IMR-90 (cell line): ENCODE measurements at regions not wholly inside any gene's neighbourhood (a gene's known extent, or its start where the extent isn't known, plus 50 kb on each side); places are given as distances from the start of the nearest gene placed in this dataset.

ENCODE experiments used
- ATAC-seq: fragments of 200-7000 bp; cut with Tn5 transposase; 2 replicates; pipeline ENCODE4 v1.9.1; 2020; ENCODE audit warnings: low read depth, mild to moderate bottlenecking, moderate library complexity
- BruUV-seq: library from RNA; stranded (reverse); fragments of 400-500 nt; replicated peaks from 2 replicates; lab custom pipeline; 2021; lab: Mats Ljungman, UMichigan
- CTCF ChIA-PET: fragments of 300-600 bp; formaldehyde crosslinking; extraction: SDS; loops from one replicate; lab custom pipeline; 2021; ENCODE audit warnings: antibody characterized with exemption; lab: Yijun Ruan, JAX
- POLR2A ChIA-PET: fragments of 300-600 bp; sonication (Branson Sonifier 250); formaldehyde crosslinking; loops from one replicate; lab custom pipeline; 2022; ENCODE audit warnings: antibody characterized with exemption; ENCODE audit not compliant: unreplicated experiment; lab: Charles Lee
- DNase-seq: peaks from one replicate; pipeline ENCODE4 v3.0.0; 2013
- H2AFZ ChIP-seq: replicated peaks from 2 replicates; pipeline ENCODE3; 2013; ENCODE audit warnings: low read length, mild to moderate bottlenecking; ENCODE audit not compliant: poor library complexity
- H2AK5ac ChIP-seq: 2 replicates; pipeline ENCODE4 v1.6.1; 2013; ENCODE audit warnings: low read depth, low read length, inconsistent platforms
- H2AK9ac ChIP-seq: replicated peaks from 2 replicates; pipeline ENCODE3; 2013; ENCODE audit warnings: mild to moderate bottlenecking, low read depth, low read length, moderate library complexity; ENCODE audit not compliant: poor library complexity
- H2BK120ac ChIP-seq: 2 replicates; pipeline ENCODE4 v1.6.1; 2013; ENCODE audit warnings: low read depth, low read length, inconsistent platforms
- H2BK15ac ChIP-seq: 3 replicates; pipeline ENCODE4 v1.6.1; 2013; ENCODE audit warnings: low read depth, low read length, inconsistent platforms
- H2BK20ac ChIP-seq: 2 replicates; pipeline ENCODE4 v1.6.1; 2013; ENCODE audit warnings: low read depth, mild to moderate bottlenecking, inconsistent platforms, low read length, moderate library complexity
- H2BK5ac ChIP-seq: 2 replicates; pipeline ENCODE4 v1.6.1; 2013; ENCODE audit warnings: mild to moderate bottlenecking, low read depth, low read length, inconsistent platforms; ENCODE audit not compliant: poor library complexity, severe bottlenecking
- H3K14ac ChIP-seq: replicated peaks from 2 replicates; pipeline ENCODE4 v1.6.1; 2013; ENCODE audit warnings: low read depth, low read length, inconsistent platforms
- H3K18ac ChIP-seq: 2 replicates; pipeline ENCODE4 v1.6.1; 2013; ENCODE audit warnings: low read depth, low read length, control low read depth
- H3K23ac ChIP-seq: 2 replicates; pipeline ENCODE4 v1.6.1; 2013; ENCODE audit warnings: low read depth, low read length, inconsistent platforms
- H3K27ac ChIP-seq: 2 replicates; pipeline ENCODE4 v1.5.1; 2013; ENCODE audit warnings: mild to moderate bottlenecking, control low read depth, low read length; ENCODE audit not compliant: insufficient read depth
- H3K27me3 ChIP-seq: 2 replicates; pipeline ENCODE4 v1.6.1; 2013; ENCODE audit warnings: low read length; ENCODE audit not compliant: control insufficient read depth, insufficient read depth
- H3K36me3 ChIP-seq: 2 replicates; pipeline ENCODE4 v1.6.1; 2013; ENCODE audit warnings: low read length, mixed read lengths; ENCODE audit not compliant: control insufficient read depth, insufficient read depth
- H3K4ac ChIP-seq: 2 replicates; pipeline ENCODE4 v1.6.1; 2013; ENCODE audit warnings: low read depth, low read length, inconsistent platforms
- H3K4me1 ChIP-seq: 2 replicates; pipeline ENCODE4 v1.6.1; 2013; ENCODE audit warnings: low read length, mixed read lengths; ENCODE audit not compliant: control insufficient read depth, insufficient read depth
- H3K4me2 ChIP-seq: 2 replicates; pipeline ENCODE4 v1.6.1; 2013; ENCODE audit warnings: low read depth, mild to moderate bottlenecking, control low read depth, low read length, moderate library complexity
- H3K4me3 ChIP-seq: 2 replicates; pipeline ENCODE4 v1.5.1; 2013; ENCODE audit warnings: low read depth, mild to moderate bottlenecking, control low read depth, low read length, moderate library complexity; ENCODE audit not compliant: insufficient read depth
- H3K56ac ChIP-seq: 2 replicates; pipeline ENCODE4 v1.6.1; 2013; ENCODE audit warnings: low read length, inconsistent platforms; ENCODE audit not compliant: insufficient read depth; ENCODE audit errors: extremely low read depth
- H3K79me1 ChIP-seq, 2 experiments: 2 replicates each; pipeline ENCODE4 v1.6.1; 2013; ENCODE audit warnings: low read length in 2 of 2, inconsistent platforms in 1 of 2, low read depth in 1 of 2
- H3K9ac ChIP-seq: 2 replicates; pipeline ENCODE4 v1.6.1; 2013; ENCODE audit warnings: low read depth, low read length, control low read depth
- H3K9me1 ChIP-seq: 2 replicates; pipeline ENCODE4 v1.6.1; 2013; ENCODE audit warnings: low read length, inconsistent platforms; ENCODE audit not compliant: insufficient read depth
- H3K9me3 ChIP-seq: 2 replicates; pipeline ENCODE4 v1.6.1; 2013; ENCODE audit warnings: low read length; ENCODE audit not compliant: control insufficient read depth, insufficient read depth
- H4K20me1 ChIP-seq: 2 replicates; pipeline ENCODE4 v1.6.1; 2013; ENCODE audit warnings: low read length, inconsistent platforms; ENCODE audit not compliant: insufficient read depth
- H4K5ac ChIP-seq: 2 replicates; pipeline ENCODE4 v1.6.1; 2013; ENCODE audit warnings: mild to moderate bottlenecking, low read depth, low read length, control low read depth
- H4K8ac ChIP-seq, 2 experiments: 2 replicates each; pipeline ENCODE4 v1.6.1; 2013; ENCODE audit warnings: low read depth in 2 of 2, low read length in 2 of 2, control low read depth in 1 of 2, inconsistent platforms in 1 of 2
- H4K91ac ChIP-seq: 2 replicates; pipeline ENCODE4 v1.6.1; 2013; ENCODE audit warnings: low read depth, low read length, inconsistent platforms; ENCODE audit not compliant: insufficient read depth
- BHLHE40 ChIP-seq: fragments of 150-350 bp; IDR thresholded peaks from 2 replicates; pipeline ENCODE4 v1.6.1; 2016; ENCODE audit warnings: mild to moderate bottlenecking, low read depth, low read length
- CEBPB ChIP-seq: IDR thresholded peaks from 2 replicates; pipeline ENCODE4 v1.6.1; 2012; ENCODE audit warnings: low read depth, low read length, improper control_type of control experiment
- FOS ChIP-seq: fragments of 150-350 bp; IDR thresholded peaks from 2 replicates; pipeline ENCODE4 v1.6.1; 2016; ENCODE audit warnings: low read depth, low read length
- MAFK ChIP-seq: IDR thresholded peaks from 2 replicates; pipeline ENCODE4 v1.6.1; 2012; ENCODE audit warnings: low read depth, low read length, improper control_type of control experiment
- USF2 ChIP-seq: fragments of 150-350 bp; IDR thresholded peaks from 2 replicates; pipeline ENCODE4 v1.6.1; 2017; ENCODE audit warnings: mild to moderate bottlenecking, antibody characterized with exemption, low read length, low read depth
- WGBS, 2 experiments: methylation state at CpG; one replicate each; pipeline versions ENCODE4 v1.1.5 to v1.1.7; 2013; ENCODE audit warnings: missing lambda C conversion rate in 2 of 2; ENCODE audit not compliant: insufficient read length in 1 of 2; ENCODE audit errors: extremely low coverage in 2 of 2; 5-methylcytosine and 5-hydroxymethylcytosine counted together
- dilution Hi-C: fragments of 300-500 bp; cut with HindIII; formaldehyde crosslinking; loops from one replicate; pipeline ENCODE4 v1.14.3; 2018; ENCODE audit warnings: low sequenced_read_pairs; ENCODE audit not compliant: unreplicated experiment
- in situ Hi-C: fragments of 300-500 bp; cut with MboI; formaldehyde crosslinking; loops from 3 replicates; pipeline ENCODE4 v1.14.3; 2019; ENCODE audit warnings: low sequenced_read_pairs, inconsistent platforms, mixed read lengths
- intact Hi-C: fragments of 100-400 bp; cut with micrococcal nuclease; formaldehyde crosslinking; loops from 2 replicates; pipeline ENCODE4 v1.10.0; 2022

DNA sequence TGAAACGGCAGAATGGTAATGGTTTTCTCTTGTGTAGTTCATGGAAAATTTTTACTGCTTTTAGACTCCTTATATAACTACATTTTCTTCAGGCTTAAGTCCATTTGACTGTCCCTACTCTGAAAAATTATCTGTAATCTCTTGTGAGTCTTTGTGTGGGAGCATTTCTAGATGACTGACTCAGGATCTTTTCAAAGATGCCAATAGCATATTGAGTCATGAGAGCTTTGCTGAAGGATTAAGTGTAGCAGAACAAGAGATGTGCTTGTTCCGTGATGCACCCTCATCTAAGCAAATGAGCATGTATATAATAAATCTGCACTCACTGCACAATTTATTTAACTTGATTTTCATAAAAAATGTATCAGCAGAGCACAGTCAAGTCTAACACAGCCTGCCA lies 298.7 kb upstream of the CDH6 start:
- H3K14ac ChIP-seq: no peak overlapping the region
- no peak overlapping the region for H3K23ac ChIP-seq
- no peaks in the 10 kb centered on the region for H3K79me1 ChIP-seq
- H3K4ac ChIP-seq: no peak overlapping the region
- no peaks in the 10 kb centered on the region for H4K20me1 ChIP-seq
- H3K9me3 ChIP-seq: no peaks in the 10 kb centered on the region
- H3K9me1 ChIP-seq: no peaks in the 10 kb centered on the region
- H3K36me3 ChIP-seq: no peaks in the 10 kb centered on the region
- ChIA-PET POLR2A (no interaction called here), CTCF (no interaction called here)
- H2BK120ac ChIP-seq: no peak overlapping the region
- no peak overlapping the region for H2BK5ac ChIP-seq
- H3K18ac ChIP-seq: no peak overlapping the region
- no TSS peak for BruUV-seq
- H2AK9ac ChIP-seq: no peak overlapping the region
- H4K91ac ChIP-seq: no peak overlapping the region
- peak; percentile 89 for DNase-seq
- H3K56ac ChIP-seq: no peak overlapping the region
- in situ Hi-C loops: no loop called here
- no peak overlapping the region for H3K4me3 ChIP-seq
- H3K9ac ChIP-seq: no peak overlapping the region
- H2AK5ac ChIP-seq: no peak overlapping the region
- H3K27me3 ChIP-seq: no peaks in the 10 kb centered on the region
- ATAC-seq: peak; percentile 42; the same call in 1 of the 2 replicates
- no peak overlapping the region for H3K27ac ChIP-seq
- H3K4me1 ChIP-seq: no peaks in the 10 kb centered on the region
- WGBS, 2 experiments: no CpG with 5 or more reads among the region's 2 CpGs
- dilution Hi-C loops: no loop called here
- no peak overlapping the region for H3K4me2 ChIP-seq
- H2AFZ ChIP-seq: no peak overlapping the region
- no peak overlapping the region for H2BK20ac ChIP-seq
- intact Hi-C loops: no loop called here
- no peak overlapping the region for H2BK15ac ChIP-seq
- no peak for TF ChIP-seq CEBPB
- no peak for TF ChIP-seq BHLHE40
- 0 out of 2 replicates have a peak, but pooled peaks have one; percentile 29 for TF ChIP-seq FOS
- TF ChIP-seq USF2: no peak
- peak; percentile 31 for TF ChIP-seq MAFK
- H4K5ac ChIP-seq: no peak overlapping the region
- no peak overlapping the region for H4K8ac ChIP-seq
